HL-60 (cell line): ENCODE measurements at regions not wholly inside any gene's neighbourhood (a gene's known extent, or its start where the extent isn't known, plus 50 kb on each side); places are given as distances from the start of the nearest gene placed in this dataset.

Experiments used
- DNase-seq, 2 experiments: peaks; one replicate each; pipeline ENCODE4 v3.0.0-alpha.2; 2010 to 2020; ENCODE audit warnings: low read depth in 1 of 2, low spot score in 1 of 2
- H3K27ac ChIP-seq: fragments of 250-450 bp; sonication (Bioruptor Pico); replicated peaks from 2 replicates; pipeline ENCODE4 v1.5.1; 2020; ENCODE audit warnings: mild to moderate bottlenecking, moderate library complexity
- H3K27me3 ChIP-seq: fragments of 250-450 bp; sonication (Bioruptor Pico); 2 replicates; pipeline ENCODE4 v1.5.1; 2021; ENCODE audit warnings: mild to moderate bottlenecking, moderate library complexity; ENCODE audit not compliant: insufficient read depth, poor library complexity, severe bottlenecking
- H3K4me3 ChIP-seq: replicated peaks from 2 replicates; pipeline ENCODE4 v1.5.1; 2011; ENCODE audit warnings: mild to moderate bottlenecking, control low read depth, low read length; ENCODE audit not compliant: insufficient read depth
- GABPA ChIP-seq: IDR thresholded peaks from 2 replicates; pipeline ENCODE4 v1.6.1; 2012; ENCODE audit warnings: low read depth
- POLR2AphosphoS5 ChIP-seq: IDR thresholded peaks from 2 replicates; pipeline ENCODE4 v1.6.1; 2012; ENCODE audit warnings: low read depth
- SPI1 ChIP-seq: IDR thresholded peaks from 2 replicates; pipeline ENCODE4 v1.6.1; 2012; ENCODE audit warnings: low read depth, mild to moderate bottlenecking, borderline replicate concordance
- TF ChIP-seq, protein P1 (sequence below): IDR thresholded peaks from one replicate; pipeline ENCODE4 v1.5.1; 2011; ENCODE audit warnings: low read length, control low read depth, inconsistent platforms; ENCODE audit not compliant: insufficient read depth
- TF ChIP-seq, protein P2 (sequence below): IDR thresholded peaks from 2 replicates; pipeline ENCODE4 v1.6.1; 2012; ENCODE audit warnings: low read depth; ENCODE audit not compliant: insufficient replicate concordance

GRCh38 chr6:108767418-108768165 lies 80.6 kb upstream of the ARMC2 start:
- no peak overlapping the region for H3K27ac ChIP-seq
- TF ChIP-seq GABPA = no peak
- H3K4me3 ChIP-seq = no peak overlapping the region
- H3K27me3 ChIP-seq = no peaks in the 10 kb centered on the region
- DNase-seq = no peak

DNA sequence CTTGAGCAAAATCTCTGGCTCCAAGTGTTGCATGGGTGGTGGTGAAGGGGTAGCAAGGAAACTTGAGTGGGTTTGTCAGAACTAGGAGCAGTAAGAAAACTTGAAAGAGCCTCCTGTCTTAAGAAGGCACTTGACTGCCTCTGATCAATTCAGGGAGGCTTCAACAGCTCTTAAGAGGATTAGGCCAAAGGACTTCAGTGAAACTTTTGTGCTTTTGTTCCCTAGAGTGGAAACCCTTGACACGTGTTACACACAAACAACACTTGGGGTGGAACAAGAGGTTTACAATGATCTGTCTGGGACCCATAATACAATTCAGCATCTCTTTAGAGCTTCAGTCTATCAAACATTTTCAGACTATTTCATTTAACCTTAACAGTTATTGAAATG lies 80.1 kb upstream of the ARMC2 start:
- no peak for DNase-seq
- TF ChIP-seq GABPA (no peak), SPI1 (no peak), POLR2AphosphoS5 (no peak)
- TF ChIP-seq, protein P1, sequence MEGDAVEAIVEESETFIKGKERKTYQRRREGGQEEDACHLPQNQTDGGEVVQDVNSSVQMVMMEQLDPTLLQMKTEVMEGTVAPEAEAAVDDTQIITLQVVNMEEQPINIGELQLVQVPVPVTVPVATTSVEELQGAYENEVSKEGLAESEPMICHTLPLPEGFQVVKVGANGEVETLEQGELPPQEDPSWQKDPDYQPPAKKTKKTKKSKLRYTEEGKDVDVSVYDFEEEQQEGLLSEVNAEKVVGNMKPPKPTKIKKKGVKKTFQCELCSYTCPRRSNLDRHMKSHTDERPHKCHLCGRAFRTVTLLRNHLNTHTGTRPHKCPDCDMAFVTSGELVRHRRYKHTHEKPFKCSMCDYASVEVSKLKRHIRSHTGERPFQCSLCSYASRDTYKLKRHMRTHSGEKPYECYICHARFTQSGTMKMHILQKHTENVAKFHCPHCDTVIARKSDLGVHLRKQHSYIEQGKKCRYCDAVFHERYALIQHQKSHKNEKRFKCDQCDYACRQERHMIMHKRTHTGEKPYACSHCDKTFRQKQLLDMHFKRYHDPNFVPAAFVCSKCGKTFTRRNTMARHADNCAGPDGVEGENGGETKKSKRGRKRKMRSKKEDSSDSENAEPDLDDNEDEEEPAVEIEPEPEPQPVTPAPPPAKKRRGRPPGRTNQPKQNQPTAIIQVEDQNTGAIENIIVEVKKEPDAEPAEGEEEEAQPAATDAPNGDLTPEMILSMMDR = no peak
- TF ChIP-seq, protein P2, sequence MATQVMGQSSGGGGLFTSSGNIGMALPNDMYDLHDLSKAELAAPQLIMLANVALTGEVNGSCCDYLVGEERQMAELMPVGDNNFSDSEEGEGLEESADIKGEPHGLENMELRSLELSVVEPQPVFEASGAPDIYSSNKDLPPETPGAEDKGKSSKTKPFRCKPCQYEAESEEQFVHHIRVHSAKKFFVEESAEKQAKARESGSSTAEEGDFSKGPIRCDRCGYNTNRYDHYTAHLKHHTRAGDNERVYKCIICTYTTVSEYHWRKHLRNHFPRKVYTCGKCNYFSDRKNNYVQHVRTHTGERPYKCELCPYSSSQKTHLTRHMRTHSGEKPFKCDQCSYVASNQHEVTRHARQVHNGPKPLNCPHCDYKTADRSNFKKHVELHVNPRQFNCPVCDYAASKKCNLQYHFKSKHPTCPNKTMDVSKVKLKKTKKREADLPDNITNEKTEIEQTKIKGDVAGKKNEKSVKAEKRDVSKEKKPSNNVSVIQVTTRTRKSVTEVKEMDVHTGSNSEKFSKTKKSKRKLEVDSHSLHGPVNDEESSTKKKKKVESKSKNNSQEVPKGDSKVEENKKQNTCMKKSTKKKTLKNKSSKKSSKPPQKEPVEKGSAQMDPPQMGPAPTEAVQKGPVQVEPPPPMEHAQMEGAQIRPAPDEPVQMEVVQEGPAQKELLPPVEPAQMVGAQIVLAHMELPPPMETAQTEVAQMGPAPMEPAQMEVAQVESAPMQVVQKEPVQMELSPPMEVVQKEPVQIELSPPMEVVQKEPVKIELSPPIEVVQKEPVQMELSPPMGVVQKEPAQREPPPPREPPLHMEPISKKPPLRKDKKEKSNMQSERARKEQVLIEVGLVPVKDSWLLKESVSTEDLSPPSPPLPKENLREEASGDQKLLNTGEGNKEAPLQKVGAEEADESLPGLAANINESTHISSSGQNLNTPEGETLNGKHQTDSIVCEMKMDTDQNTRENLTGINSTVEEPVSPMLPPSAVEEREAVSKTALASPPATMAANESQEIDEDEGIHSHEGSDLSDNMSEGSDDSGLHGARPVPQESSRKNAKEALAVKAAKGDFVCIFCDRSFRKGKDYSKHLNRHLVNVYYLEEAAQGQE = no peak
- no peak overlapping the region for H3K27ac ChIP-seq
- H3K4me3 ChIP-seq = no peak overlapping the region
- no peaks in the 10 kb centered on the region for H3K27me3 ChIP-seq

DNA sequence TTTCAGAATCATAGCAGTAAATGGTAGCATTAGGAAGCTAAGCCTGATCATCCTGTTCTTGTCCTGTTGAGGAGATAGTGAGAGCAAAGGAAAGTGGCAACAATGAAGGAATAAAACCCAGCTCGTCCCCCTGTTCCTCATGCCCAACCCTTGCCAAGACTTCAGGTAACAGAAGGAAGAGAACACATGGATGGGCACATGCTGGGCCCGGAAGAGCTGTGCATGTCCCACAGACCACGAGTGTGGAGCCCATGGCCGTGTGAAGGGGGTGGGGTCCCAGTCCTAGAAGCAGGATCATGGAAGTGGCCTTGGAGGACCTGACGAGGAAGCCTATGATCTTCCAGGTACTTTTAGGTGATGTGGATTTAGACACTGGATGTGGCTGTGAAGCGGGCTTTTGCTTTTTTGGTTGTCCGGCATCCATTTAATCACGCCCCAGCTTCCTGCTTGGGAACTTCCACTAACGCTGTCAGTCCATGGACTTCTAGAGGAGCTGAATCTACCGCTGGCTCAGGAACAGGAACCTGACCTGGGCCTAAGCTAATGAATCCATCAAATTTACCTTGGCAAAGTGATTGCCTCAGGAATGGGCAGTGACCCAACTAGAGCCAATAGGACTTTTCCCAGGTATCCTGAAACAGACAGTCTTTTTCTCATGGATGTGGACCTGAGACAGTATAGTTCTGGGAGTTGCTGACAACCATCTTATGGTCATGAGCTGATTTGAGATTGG lies 79.3 kb upstream of the ARMC2 start:
- Histone ChIP-seq H3K4me3 (no peak overlapping the region), H3K27me3 (no peaks in the 10 kb centered on the region), H3K27ac (no peak overlapping the region)
- no peak for DNase-seq
- TF ChIP-seq, protein P2 = no peak
- TF ChIP-seq, protein P1 = no peak
- TF ChIP-seq SPI1 (no peak), POLR2AphosphoS5 (no peak), GABPA (no peak)

- Histone ChIP-seq H3K27ac (no peak overlapping the region), H3K27me3 (no peaks in the 10 kb centered on the region), H3K4me3 (no peak overlapping the region)
- TF ChIP-seq, protein P2 = no peak
- TF ChIP-seq, protein P1 = no peak
- no peak for TF ChIP-seq POLR2AphosphoS5
- no peak for TF ChIP-seq SPI1
- TF ChIP-seq GABPA = no peak
- no peak for DNase-seq
Observed at GRCh38 chr6:108771421-108771820, 76.8 kb upstream of the ARMC2 start.
